ENCODE measurements at regions not wholly inside any gene's neighbourhood (a gene's known extent, or its start where the extent isn't known, plus 50 kb on each side); places are given as distances from the start of the nearest gene placed in this dataset.
"Not testable (repeated sequence)": the region's sequence is repeated elsewhere in the genome, so short reads cannot be mapped to it uniquely, and the experiment has no call there.

DNA sequence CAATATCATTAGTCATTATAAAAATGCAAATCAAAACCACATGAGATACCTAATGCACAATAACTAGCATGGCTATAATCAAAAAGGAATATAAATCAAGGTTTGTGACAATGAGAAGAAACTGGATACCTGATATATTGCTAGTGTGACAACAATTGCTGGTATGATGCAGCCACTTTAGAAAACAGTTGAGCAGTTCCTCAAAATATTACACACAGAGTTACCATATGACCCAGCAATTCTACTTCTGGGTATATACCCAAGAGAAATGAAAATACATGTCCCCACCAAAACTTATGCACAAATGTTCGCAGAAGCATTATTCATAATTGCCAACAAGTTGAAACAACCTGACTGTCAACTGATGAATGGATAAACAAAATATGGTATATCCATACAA is 339.7 kb upstream of the POU5F2 start:
- TF ChIP-seq, protein P1, sequence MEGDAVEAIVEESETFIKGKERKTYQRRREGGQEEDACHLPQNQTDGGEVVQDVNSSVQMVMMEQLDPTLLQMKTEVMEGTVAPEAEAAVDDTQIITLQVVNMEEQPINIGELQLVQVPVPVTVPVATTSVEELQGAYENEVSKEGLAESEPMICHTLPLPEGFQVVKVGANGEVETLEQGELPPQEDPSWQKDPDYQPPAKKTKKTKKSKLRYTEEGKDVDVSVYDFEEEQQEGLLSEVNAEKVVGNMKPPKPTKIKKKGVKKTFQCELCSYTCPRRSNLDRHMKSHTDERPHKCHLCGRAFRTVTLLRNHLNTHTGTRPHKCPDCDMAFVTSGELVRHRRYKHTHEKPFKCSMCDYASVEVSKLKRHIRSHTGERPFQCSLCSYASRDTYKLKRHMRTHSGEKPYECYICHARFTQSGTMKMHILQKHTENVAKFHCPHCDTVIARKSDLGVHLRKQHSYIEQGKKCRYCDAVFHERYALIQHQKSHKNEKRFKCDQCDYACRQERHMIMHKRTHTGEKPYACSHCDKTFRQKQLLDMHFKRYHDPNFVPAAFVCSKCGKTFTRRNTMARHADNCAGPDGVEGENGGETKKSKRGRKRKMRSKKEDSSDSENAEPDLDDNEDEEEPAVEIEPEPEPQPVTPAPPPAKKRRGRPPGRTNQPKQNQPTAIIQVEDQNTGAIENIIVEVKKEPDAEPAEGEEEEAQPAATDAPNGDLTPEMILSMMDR (IDR thresholded peaks at IDR 0.05; ENCODE audit: insufficient read depth, low read depth, low read length) = no peak
- DNase-seq (ENCODE audit: low read depth) = no peak
- no peak overlapping the region for H3K4me3 ChIP-seq (ENCODE audit: low read depth, low read length)

DNA sequence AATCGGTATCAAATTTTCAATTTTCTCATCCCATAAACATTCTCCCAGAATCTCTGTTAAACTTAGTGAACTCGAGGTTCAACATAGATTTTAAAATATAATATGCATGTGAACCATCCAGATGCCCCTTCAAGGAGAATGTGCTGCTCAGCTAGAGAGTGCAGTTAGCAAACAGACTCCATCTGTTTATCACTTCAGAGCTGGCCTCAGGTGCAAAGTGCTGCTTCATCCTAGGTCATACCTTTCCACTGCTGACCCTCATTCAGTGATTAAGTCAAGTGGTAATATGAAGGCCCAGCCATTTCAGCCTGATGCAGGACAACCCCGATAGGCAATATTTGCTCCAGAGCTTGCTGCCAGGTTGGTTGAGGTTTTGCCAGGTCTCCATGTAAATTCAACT is 339.0 kb upstream of the POU5F2 start:
- H3K4me3 ChIP-seq (ENCODE audit: low read depth, low read length) = no peak overlapping the region
- DNase-seq (ENCODE audit: low read depth) = no peak
- TF ChIP-seq, protein P1 (IDR thresholded peaks at IDR 0.05; ENCODE audit: insufficient read depth, low read depth, low read length) = no peak

DNA sequence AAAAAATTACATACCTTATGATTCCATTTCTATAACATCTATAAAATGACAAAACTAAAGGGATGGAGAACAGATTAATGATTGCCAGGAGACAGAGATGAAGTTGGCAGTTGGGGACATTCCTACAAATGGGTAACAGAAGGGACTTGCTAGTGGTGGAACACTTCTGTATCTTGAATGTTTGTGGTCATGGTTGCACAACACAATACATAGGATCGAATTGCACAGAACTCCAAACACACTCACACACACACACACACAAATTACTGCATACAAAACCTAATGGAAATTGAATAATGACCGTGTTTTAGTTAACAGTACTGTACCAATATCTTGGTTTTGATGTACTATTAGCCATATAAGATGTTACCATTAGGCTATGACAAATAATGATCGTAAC is 330.7 kb upstream of the POU5F2 start:
- TF ChIP-seq, protein P1 (IDR thresholded peaks at IDR 0.05; ENCODE audit: insufficient read depth, low read depth, low read length) = no peak
- H3K4me3 ChIP-seq (ENCODE audit: low read depth, low read length) = no peak overlapping the region
- peak; percentile 13 for DNase-seq (ENCODE audit: low read depth)

DNA sequence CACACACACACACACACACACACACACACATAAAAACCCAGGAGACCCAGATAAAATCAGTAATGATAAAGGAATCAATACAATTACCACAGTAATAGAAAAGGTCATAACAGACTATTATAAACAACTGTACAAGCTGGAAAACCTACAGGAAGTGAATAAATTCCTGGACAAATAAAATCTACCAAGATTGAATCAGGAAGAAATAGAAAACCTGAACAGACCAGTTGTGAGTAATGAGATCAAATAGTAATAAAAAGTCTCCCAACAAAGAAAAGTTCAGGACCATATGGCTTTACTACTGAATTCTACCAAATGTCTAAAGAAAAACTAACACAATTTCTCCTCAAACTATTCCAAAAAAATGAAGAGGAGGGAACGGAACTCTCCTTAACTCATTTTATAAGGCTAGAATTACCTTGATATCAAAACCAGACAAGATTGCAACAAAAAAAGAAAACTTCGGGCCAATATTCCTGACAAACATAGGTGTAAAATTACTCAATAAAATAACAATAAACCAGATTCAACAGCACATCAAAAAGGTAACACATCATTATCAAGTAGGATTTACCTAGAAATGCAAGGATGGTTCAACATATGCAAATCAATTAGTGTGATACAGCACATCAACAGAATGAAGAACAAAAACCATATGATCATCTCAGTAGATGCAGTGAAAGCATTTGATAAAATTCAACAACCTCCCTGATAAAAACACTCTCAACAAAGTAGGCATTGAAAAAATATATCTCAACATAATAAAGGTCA is 325.2 kb upstream of the POU5F2 start:
- no peak for DNase-seq (ENCODE audit: low read depth)
- no peak overlapping the region for H3K4me3 ChIP-seq (ENCODE audit: low read depth, low read length)
- TF ChIP-seq, protein P1 (IDR thresholded peaks at IDR 0.05; ENCODE audit: insufficient read depth, low read depth, low read length) = no peak

DNA sequence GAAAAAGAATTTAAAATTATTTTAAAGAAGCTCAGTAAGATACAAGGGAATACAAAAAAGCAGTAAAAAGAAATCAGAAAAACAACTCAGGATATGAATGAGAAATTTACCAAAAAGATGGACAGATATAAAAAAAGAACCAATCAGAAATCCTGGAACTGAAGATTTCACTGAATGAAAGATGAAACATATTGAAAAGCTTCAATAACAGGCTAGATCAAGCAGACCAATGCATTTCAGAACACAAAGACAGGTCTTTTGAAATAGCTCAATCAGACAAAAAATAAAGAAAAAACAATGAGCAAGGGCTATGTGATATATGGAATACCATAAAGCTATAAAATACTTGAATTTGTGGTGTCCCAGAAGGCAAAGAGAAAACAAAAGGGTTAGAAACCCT is 322.6 kb upstream of the POU5F2 start:
- H3K4me3 ChIP-seq (ENCODE audit: low read depth, low read length) = no peak overlapping the region
- TF ChIP-seq, protein P1 (IDR thresholded peaks at IDR 0.05; ENCODE audit: insufficient read depth, low read depth, low read length) = no peak
- no peak for DNase-seq (ENCODE audit: low read depth)

DNA sequence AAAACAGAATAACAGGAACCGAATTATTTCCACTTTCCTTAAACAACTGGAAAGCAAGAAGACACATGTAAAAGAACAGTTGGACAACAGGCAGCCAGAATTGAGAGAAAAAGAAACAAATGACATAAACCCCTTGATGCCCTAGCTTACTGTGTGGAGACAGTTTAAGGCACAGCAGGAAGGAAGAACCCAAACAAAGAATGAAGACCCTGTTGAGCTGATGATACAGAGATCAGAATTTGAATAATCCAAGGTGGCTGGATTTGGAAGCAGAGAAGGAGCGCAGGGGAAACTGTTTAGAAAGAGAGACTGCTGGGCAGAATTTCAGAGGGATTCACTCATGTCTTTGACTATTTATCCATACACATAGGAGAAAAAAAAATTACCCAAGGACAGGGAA is 316.3 kb upstream of the POU5F2 start:
- DNase-seq (ENCODE audit: low read depth) = no peak
- TF ChIP-seq, protein P1 (IDR thresholded peaks at IDR 0.05; ENCODE audit: insufficient read depth, low read depth, low read length) = no peak
- no peak overlapping the region for H3K4me3 ChIP-seq (ENCODE audit: low read depth, low read length)

DNA sequence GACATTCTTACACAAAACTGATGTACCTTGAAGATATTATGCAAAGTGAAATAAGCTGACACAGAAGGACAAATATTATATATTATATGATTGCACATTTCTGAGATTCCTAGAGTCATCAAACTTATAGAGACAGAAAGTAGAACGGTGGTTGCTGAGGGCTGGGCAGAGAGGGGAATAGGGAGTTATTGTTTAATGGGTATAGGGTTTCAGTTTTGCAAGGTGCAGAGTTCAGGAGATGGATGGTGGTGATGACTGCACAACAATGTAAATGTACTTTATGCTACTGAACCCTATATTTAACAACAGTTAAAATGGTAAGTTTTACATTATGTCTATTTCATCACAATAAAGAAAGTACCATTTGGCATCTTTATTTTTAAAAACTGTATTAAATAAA is 315.8 kb upstream of the POU5F2 start:
- DNase-seq (ENCODE audit: low read depth) = no peak
- TF ChIP-seq, protein P1 (IDR thresholded peaks at IDR 0.05; ENCODE audit: insufficient read depth, low read depth, low read length) = no peak
- H3K4me3 ChIP-seq (ENCODE audit: low read depth, low read length) = no peak overlapping the region

DNA sequence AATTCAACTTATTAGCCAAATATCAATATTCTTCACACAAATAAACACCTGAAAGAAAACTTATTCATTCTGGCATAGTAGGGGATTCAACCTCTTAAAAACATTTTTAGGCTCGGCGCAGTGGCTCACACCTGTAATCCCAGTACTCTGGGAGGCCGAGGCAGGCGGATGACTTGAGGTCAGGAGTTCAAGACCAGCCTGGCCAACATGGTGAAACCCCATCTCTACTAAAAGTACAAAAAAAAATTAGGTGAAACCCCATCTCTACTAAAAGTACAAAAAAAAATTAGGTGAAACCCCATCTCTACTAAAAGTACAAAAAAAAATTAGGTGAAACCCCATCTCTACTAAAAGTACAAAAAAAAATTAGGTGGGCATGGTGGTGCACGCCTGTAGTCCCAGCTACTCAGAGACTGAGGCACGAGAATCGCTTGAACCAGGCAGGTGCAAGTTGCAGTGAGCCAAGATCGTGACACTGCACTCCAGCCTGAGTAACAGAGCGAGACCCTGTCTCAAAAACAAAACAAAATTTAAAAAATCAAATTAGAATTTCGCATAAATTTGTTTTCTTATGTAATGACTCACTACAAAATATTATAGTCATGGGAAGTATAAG is 308.0 kb upstream of the POU5F2 start:
- not testable (repeated sequence) for DNase-seq (ENCODE audit: low read depth); H3K4me3 ChIP-seq (ENCODE audit: low read depth, low read length)
